ENCODE measurements at regions not wholly inside any gene's neighbourhood (a gene's known extent, or its start where the extent isn't known, plus 50 kb on each side); places are given as distances from the start of the nearest gene placed in this dataset.

DNA sequence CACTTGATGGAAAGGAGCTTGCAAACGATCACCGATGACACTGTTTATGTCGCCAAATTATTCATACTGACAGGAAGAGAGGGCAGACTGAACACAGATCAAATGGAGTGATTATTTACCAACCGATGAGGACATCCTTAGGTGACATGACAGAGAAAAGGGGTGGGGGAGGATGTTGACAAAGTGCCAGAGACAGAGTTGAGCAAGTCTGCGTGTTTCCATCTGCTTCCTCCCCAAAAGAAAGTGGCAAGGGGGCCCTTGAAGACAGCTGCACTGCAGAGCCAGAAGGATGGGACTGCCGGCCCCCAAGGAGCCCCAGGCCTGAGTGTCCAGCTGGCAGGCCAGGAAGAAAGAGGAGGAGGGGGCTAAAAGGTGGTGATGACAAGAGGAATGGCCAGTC, 191.0 kb upstream of the RPL38 start:
- DNase-seq (ENCODE audit: low read depth), result no peak

DNA sequence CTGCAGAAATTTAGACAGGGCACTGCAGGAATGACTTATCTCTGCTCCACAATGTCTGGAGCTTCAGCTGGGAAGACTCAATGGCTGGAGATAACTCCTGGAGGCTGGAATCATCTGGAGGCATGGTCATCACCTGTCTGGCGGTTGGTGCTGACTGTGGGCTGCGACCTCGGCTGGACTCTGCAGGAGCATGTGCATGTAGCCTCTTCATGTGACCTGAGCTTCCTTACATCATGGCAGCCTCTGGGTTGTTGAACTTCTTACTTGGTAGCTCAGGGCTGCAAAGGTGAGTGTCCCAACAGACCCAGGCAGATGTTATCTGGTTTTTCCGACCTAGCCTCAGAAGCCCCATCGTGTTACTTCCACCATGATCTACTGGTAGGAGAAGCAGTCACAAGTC, 188.2 kb upstream of the RPL38 start:
- DNase-seq (ENCODE audit: low read depth), result no peak

DNA sequence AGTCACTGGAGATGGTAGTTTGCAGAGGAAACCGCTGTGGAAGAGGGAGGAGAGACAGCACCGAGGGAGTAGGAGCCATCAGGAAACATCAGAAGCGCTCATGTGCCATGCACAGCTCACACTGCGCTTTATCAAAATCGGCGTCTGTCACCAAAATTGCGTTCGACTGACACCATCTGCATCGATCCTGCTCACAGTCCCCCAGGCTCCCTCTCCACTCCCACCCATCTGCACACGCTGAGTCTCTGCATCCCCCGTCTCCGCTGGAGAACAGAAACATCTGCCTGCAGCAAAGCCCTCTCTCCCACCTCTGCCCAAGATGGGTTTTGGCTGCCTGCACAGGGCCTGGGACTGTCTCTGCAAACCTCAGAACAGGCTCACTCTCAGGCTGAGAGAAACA, 187.5 kb upstream of the RPL38 start:
- DNase-seq (ENCODE audit: low read depth), result no peak

DNA sequence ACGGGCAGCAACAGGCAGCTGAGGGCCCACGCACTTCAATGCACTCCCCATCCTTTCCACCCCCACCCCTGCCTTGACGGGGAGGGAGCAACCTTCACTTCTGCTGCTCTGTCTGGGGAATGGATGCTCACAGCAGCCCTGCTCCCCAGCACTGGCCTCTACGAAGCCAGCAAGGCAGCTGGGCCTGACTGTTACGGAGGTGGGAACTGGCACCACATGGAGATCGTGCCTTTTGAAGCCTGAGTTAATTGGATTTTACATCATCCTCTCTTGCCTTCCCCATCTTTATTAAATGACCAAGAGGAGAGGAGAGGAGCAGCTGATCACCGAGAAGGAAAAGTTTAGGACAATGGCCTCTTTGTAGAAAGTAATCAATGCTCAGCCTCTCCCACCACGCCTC, 187.0 kb upstream of the RPL38 start:
- DNase-seq (ENCODE audit: low read depth), result no peak

DNA sequence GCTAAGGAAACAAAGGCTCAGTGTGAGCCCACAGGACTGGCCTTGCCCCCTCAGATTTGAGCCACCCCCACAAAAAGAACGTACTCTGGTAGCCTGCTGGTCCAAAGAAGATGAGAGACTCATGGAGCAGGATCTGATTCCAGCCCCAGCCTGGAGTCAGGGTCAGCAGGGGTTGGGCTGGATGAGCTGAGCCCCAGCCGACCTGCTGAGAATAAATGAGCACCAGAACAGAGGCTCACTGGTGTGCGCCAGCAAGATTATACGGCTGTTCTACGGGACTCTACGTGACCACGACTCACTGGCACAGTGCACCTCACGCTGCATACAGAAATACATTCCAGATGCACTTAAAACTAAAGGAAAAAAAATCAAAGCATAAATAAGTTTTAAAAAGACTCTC, 186.0 kb upstream of the RPL38 start:
- DNase-seq (ENCODE audit: low read depth), result no peak

DNA sequence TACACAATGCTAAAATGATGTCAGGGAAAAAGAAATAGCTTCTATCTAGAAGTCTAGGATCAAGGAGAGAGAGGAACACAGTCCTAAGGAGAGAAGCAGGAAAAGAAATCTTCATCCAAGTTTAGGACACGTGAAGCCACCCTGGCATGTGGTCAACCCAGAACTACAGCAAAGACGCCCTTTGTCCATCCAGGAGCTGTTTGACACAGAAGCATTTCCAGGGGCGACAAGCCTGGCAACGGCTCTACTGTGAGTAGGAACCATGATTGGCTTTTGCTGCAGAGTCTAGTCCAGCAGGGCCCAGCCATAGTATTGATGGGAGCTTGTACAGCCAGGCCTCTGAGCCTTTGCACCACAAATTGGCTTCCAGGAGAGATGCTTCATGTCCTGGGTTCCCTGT, 185.4 kb upstream of the RPL38 start:
- no peak for DNase-seq (ENCODE audit: low read depth)

DNA sequence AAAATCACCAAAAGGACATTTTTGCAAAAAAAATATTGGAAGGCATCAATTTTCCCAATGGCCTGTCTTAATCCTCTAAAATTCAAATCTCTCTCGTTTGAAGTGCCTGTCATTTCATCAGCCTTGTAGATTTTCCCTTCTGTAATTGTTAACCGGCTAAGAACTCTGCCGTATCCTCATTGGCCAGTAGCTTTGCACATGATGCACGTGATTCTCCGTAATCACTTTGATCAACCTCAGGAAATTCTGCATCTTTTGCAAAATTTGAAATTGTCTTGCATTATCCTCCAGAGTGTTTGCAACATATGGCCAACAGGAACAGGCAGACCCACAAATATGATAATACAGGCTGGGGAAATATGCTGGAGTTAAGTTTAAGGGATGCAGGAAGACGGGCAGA, 184.2 kb upstream of the RPL38 start:
- no peak for DNase-seq (ENCODE audit: low read depth)

DNA sequence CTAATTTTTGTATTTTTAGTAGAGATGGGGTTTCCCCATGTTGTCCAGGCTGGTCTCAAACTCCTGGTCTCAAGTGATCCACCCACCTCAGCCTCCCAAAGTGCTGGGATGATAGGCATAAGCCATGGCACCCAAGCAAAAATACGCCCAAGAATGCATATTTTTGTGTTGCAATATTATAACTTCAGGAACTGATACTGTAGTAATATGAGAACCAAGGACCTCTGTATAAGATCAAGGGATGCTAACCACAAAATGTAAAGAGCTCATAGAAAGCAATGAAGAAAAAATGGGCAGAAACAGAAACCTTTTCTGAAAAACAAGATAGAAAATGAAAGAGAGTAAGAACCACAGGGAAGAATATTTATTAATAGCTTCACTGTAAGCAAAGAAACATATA, 183.6 kb upstream of the RPL38 start:
- DNase-seq (ENCODE audit: low read depth), result no peak

DNA sequence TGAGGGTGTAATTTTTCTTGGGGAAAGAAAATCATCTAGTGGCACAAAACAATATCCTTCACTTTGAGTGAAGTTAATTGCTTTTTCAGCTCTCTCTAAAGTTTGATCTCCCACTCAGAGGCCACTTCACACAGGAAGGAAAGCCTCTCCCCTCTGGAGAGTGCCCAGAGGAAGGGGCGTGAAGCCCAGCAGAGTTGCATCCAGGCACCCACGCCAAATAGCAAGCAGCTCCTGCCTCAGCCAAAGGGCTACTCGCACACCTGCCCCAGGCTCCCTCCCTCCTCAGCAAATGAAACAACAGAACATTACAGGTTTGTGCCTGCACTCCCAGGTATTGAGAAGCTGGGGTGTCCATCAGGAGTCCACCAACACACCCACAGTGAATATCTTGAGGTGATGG, 183.0 kb upstream of the RPL38 start:
- DNase-seq (ENCODE audit: low read depth), result no peak

DNA sequence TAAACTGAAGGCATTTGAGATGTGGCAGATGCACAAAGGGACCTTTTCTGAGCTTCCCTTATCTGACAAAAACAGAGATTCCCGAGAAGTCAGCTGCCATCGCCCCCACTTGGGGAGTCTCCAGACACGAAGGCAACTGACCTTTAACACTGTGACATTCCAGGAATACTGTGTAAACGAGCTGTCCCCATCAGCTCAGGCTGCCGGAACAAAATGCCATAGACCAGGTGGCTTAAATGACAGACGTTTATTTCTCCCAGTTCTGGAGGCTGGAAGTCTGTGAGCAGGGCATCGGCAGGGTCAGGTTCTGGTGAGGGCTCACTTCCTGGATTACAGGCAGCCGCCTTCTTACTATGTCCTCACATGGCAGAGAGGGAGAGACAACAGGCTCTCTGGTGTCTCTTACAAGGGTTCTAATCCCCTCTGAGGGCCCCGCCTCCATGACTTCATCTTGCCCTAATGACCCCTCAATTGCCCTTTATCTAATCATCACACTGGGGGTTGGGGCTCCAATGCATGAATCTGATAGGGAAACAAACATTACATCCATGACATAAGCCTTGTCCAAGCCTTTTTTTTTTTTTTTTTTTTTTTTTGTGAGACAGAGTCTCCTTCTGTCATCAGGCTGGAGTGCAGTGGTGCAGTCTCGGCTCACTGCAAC, 178.5 kb upstream of the RPL38 start:
- DNase-seq (ENCODE audit: low read depth), result no peak

DNA sequence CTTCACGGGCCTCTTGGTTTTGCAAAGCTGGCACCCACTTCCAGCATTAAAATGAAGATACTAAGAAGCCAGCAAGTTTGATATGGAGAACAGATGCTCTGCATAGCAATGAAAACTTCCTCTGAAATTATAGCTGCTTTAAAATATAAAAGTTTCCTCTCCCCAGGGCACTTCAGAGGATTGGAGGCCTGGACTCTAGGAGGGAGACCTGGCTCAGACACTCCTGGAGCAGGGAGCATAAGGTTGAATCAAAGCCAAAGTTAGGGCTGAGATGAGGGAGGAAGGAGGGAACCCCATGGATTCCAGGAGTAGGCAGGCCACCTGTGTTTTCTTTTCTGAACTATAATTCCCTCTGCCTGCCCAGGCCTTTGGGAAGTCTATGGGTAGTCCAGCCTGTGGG, 176.0 kb upstream of the RPL38 start:
- DNase-seq (ENCODE audit: low read depth), result no peak

DNA sequence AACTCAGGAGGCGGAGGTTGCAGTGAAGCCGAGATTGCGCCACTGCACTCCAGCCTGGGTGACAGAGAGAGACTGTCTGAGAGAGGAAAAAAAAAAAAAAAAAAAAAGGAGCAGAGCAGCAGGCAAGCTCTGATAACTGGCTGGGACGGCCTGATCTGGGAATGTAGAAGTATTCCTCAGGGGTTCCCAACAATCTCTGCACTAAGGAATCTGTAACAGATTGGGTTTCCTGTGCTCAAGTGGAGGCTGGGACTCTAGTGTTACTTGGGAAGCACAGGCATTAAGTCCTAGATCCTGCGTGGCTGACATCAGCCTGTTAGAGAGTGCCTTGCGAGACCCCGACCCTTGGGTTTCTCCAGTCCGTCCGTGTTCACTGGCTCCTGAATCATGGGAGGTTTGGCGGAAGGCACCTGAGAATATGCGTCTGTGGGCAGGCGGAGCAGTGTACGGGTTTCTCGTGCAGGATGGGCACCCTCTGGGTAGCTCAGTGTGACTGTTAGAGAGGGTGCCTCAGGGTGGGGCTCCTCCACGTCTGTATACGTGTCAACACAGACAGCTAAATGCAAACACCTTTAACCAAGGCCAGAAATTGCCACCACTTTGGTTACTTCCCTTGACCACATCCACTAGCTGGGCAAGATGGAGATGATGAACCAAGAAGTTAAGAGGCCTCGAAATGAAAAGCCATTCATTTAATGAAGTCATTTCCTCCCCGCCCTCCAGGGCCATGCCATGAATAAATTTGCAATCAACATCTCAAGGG, 174.9 kb upstream of the RPL38 start:
- DNase-seq (ENCODE audit: low read depth), result no peak

DNA sequence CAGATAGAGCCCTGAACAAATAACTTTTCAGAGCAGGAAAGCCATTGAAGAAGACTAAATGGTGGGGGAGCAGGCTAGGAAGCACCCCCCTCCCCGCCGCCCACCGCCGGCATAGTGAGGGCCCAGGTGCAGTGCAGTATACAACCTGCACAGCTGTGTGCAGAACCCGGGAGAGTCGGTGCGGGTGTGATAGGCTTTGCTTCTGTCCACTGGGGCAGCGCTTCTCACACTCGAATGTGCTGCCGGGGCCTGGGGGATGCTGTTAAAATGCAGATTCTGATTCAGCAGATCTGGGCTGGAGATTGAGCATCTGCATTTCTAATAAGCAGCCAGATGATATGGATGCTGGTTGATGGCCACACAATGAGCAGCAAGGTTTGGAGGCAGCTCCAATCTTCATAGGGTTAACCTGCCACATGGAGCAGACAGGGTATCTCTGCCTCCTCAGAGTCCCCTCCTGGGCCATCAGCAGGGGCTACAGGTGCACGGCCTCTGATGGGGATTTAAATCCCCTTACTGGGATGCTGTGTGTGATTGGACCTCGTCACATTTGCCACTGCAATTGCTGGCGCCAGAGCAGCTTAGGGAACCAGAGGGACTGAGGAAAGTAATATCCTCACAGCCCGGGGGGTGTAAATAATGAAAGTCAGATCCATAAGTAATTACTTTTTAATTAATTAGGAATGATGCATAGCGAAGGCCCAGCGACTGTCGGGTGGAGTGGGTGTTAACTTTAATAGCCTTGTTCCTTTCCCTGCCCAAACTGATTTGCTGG, 172.0 kb upstream of the RPL38 start:
- no peak for DNase-seq (ENCODE audit: low read depth)

DNA sequence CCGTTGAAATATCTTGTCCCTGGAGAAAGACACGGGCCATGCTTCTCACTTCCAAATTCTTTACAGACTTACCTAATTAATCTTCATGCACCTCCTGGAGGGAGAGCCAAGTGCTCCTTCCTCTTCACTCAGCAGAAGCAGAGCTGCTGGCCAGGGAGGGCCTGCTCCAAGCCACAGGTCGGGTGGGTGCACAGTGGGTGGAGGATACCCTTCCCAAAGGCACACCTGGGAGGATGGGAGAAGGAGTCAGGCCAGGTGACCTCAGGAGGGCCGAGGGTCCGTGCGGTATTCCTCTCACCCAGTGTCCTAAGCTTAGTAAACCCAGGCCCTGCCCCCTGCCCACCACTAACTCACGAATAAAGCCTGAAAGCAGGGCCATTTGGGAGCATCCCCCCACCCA, 171.3 kb upstream of the RPL38 start:
- no peak for DNase-seq (ENCODE audit: low read depth)

DNA sequence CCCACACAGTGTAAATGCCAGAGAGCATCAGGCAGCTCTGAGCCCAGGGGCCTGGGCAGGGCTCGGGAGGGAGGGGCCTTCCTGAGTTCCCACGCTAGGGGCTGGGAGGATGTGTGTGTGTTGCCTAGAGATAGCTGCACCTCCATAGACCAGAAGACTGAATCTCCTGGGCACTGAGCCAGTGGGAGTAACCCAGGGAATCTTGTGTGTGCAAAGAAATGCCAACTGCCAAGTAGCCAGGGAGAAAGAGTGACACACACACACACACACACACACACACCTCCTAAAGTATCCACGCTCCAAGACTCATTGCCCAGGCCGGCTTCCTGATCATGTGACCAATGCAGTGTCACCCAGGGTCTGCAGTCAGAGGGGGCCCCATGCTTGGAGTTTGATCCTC, 166.2 kb upstream of the RPL38 start:
- DNase-seq (ENCODE audit: low read depth), result no peak

DNA sequence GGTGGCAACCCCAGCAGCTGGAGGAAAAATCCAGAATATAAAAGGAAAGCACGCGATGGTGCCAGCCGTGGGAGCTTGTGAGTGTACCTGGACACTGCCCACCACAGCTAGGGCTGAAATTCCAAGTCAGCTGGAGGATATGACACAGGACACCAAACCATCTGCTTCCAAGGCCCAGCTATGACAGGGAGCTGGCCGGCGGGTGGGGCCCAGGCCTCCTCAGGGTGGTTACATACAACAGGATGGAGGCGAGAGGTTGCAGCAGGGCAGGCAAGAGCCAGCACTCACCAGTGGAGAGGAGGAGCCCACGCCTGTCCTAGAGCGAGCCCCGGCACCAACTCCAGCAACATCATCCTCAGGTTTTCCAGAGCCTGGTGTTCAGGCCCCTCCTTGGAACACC, 163.2 kb upstream of the RPL38 start:
- no peak for DNase-seq (ENCODE audit: low read depth)

DNA sequence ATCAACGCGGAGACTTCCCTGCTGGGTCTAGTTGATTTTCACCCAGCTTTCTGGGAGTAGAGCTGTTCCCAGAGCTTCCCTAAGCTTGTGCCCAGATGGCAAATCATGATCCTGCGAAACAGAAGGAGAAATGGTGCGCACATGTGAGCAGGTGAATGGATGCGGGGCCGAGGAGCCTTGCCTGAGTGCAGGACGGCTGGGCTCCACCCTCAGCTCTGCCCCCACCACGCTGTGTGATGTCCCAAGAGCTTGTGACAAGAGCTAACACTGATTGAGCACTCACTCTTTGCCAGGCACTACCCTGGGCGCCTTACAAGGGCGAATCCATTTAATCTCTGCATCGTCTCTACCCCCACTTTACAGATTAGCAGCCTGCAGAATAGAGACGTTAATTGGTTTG, 162.7 kb upstream of the RPL38 start:
- no peak for DNase-seq (ENCODE audit: low read depth)

DNA sequence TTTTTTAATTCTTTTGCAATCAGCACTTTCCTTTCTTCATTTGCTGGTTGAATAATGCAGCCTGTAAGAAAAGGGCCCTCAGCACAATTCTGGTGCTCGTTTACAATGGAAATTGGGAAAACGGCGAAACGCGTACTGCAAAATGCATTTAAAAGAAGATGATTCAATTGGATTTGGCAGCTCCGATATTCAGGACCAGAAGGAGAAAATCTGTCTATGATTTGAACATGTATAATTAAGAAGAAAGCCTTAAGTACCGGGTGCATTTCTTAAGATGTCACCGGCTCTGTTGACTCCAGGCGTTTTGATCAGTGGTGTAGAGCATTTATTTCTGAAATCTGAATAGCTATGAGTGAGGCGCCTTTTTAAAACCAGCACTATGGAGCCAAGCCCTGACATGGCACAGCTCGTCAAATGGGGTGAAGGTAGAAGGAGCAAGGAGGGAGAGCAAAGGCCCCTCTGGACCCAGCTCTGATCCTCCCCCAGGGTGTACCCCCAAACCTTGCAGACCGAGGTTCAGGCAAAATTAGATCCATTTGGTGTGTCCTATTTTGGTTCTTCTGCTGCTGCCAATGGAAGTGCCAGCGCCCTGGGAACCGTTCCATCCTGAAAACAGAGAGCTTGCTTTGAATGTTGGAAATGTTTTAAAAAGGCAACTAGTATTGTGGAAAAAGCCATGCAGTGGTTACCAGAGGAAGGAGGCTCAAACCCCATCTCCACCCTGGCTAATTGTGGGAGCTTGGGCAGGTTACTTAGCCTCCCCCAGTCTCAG, 161.4 kb upstream of the RPL38 start:
- no peak for DNase-seq (ENCODE audit: low read depth)

DNA sequence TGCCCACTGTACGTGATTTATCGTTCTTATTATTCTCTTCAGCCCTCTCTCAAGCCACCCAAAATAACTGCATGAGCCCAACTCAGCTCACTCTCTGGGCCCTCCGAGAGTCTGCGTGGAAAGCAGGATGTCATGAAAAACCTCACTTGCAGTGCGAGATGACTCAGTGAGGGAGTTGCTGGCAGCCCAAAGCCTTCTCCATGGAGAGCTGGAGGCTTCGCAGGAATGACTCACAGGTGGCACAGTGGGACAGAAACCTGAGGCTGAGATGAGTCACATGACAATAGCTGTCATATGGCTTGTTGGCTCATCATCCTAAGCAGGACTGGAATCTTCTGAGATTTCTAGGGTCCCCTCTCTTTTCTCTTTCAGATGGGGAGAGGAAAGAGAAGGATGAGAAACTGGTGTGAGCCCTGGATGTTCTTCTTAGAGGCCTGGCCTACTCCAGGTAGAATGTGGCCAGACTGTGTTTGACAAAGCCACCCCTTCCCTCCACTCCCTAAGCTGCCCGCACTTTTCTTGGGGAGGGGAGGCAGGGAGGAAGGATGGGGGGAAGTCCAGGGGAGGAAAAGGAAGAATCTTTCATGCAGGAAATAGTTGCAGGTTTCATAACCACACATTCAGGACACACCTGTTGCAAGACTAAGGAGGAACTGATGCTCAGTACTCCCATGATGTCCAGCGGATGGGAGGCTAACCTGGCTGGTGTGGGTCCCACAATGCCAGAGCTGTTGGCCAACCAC, 160.6 kb upstream of the RPL38 start:
- DNase-seq (ENCODE audit: low read depth), result no peak

DNA sequence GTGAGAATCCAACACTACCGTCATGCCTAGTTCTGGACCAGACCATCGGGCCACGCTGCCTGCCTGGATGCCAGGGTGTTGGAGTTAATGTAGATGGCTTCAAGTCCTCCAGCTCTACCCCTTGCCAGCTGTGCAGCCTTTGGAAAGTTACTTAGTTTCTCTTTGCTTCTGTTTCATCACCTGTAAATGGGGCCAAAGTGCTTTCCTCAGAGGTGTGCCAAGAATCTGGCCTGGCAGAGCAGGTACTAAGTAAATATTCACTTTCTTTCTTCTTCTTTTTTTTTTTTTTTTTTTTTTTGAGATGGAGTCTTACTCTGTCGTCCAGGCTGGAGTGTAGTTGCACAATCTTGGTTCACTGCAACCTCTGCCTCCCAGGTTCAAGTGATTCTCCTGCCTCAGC, 159.5 kb upstream of the RPL38 start:
- DNase-seq (ENCODE audit: low read depth), result no peak

DNA sequence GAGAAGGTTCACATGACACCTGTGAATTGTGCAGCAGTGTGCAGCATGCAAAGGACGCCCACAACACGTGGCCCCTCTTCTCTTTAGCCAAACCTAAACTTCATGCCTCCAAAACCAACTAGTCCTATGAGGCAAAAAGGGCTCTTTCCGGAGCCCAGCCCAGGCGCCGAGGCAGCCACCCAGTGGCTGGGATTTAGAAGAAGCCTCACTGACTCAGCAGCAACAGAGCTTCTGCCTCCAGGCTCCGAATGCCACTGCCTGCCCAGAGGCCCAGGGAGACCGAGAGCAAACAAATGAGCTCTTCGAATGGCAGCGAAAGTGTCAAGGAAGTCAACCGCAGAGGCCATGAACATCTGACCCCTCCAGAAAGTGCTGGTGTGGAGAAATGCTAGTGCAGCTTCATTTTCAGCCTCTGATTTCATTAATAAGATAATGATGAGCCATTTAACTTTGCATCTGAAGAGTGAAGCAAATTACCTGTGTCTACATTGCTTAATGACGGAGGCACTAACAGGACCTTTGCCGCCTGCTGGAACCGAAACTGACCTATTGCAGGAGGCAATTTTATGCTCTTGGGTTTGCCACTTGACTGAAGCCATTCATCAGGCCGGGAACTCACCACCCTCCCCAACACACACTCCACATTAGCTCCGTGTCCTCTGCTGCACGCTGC, 157.7 kb upstream of the RPL38 start:
- no peak for DNase-seq (ENCODE audit: low read depth)

Measured in stimulated activated CD8-positive, alpha-beta memory T cell treated with anti-CD3 and anti-CD28 coated beads, Interleukin-15, amount 100 ng/mL, for 1 hour (primary cell).